NCI-H82 treated with DMSO at 0.1 percent for 48 hours (cell line): ENCODE measurements at regions not wholly inside any gene's neighbourhood (a gene's known extent, or its start where the extent isn't known, plus 50 kb on each side); places are given as distances from the start of the nearest gene placed in this dataset.

Experiments
- DNase-seq: peaks from one replicate; lab custom pipeline; 2025; ENCODE audit not compliant: unreplicated experiment; lab: John Stamatoyannopoulos, UW

GRCh38 chr2:128797533-128797932 lies 478.9 kb upstream of the HS6ST1 start:
- DNase-seq = no peak

- no peak for DNase-seq
Observed at GRCh38 chr2:128797937-128798336, 479.3 kb upstream of the HS6ST1 start.

GRCh38 chr2:128798502-128799283 lies 480.0 kb upstream of the HS6ST1 start:
- DNase-seq = no peak

DNA sequence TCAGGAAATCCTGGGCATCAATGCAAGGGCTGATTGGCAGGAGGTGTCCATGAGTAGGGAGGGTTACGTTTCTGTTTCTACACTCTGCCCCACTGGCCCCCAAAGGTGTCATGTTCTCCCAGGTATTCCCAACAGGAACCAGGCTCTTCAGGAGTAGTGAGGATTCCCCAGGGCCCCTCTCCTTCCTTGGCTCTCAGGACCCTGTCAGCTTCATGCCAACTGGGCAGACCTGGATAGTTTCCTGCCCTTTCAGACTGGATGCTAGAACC lies 480.6 kb upstream of the HS6ST1 start:
- no peak for DNase-seq

GRCh38 chr2:128799730-128800129 lies 481.1 kb upstream of the HS6ST1 start:
- DNase-seq = no peak

DNA sequence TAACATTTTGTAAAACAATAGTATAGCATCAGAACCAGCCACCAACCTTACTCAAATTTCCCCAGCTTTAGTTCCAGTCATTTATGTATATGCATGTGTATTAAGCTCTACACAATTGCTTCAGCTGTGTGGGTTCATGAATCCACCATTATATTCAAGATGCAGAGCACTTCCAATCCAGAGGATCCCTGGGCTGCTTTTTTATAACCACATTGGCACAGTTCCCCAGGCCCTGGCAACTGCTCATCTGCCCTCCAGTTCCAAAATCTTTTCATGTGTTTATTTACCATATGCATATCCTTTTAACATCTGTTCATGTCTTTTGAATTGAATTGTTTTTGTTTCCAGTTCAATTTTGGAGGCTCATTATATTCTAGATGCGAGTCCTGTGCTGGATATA lies 482.9 kb upstream of the HS6ST1 start:
- DNase-seq = no peak

GRCh38 chr2:128803222-128803621 lies 484.6 kb upstream of the HS6ST1 start:
- no peak for DNase-seq

- DNase-seq = no peak
Observed at GRCh38 chr2:128805237-128805636, 486.6 kb upstream of the HS6ST1 start.

- DNase-seq = no peak
Observed at GRCh38 chr2:128805918-128806317, 487.2 kb upstream of the HS6ST1 start.

GRCh38 chr2:128807317-128807716 lies 488.6 kb upstream of the HS6ST1 start:
- DNase-seq = no peak

- DNase-seq = no peak
Observed at GRCh38 chr2:128808462-128809258, 490.0 kb upstream of the HS6ST1 start.

GRCh38 chr2:128809259-128809636 lies 490.6 kb upstream of the HS6ST1 start:
- no peak for DNase-seq

DNA sequence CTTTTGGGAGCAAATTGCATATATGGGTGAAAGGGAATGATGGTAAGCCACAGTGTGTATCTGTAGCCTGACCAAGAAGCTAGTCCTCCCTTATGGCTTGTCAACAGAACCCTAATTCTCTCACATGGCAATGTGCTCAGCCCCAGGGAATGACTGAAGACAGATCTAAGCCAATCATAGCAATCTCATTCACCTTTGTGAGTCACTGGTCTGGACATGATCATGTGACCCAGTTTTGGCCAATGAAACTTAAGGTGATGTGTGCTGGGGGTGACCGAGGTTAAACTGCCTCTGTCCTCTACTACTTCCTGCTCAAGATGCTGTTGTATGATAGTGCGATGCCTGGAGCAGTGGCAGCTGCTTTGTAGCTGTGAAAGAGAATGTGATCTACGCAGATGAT lies 491.2 kb upstream of the HS6ST1 start:
- no peak for DNase-seq

DNA sequence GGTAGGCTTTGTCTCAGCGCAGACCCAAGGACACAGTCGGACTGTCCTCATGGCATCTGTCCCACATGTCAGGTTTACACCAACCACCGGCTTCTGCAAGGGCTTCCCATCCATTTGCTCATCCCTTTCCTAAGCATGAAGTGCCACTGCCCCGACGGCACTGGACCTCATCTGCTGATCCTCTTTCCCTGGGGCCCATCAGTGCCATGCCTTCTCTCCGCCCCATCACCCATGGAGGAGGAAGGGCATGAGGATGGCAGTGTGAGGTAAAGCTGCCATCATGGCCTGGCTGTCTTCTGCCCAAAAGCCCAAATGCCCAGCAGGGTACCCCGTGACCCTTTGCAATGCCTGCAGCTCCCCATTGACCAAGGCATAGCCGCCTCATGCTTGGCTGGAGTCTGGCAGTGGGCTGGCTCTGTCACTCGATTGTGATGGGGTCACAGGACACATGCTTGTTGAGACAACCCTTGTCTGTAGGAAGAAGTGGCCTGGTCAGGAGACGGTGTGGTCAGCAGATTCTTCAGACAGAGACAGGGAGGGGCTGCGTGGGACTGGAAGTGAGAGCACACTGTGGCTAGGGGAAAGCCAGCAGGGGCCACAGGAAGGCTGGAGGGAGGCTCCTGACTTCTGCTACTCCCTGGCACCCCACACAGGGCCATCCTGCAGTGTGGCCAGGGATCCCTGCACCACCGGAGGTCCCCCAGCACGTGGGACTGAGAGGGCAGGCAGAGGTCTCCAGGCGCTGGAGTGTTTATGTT lies 493.7 kb upstream of the HS6ST1 start:
- DNase-seq = no peak

DNA sequence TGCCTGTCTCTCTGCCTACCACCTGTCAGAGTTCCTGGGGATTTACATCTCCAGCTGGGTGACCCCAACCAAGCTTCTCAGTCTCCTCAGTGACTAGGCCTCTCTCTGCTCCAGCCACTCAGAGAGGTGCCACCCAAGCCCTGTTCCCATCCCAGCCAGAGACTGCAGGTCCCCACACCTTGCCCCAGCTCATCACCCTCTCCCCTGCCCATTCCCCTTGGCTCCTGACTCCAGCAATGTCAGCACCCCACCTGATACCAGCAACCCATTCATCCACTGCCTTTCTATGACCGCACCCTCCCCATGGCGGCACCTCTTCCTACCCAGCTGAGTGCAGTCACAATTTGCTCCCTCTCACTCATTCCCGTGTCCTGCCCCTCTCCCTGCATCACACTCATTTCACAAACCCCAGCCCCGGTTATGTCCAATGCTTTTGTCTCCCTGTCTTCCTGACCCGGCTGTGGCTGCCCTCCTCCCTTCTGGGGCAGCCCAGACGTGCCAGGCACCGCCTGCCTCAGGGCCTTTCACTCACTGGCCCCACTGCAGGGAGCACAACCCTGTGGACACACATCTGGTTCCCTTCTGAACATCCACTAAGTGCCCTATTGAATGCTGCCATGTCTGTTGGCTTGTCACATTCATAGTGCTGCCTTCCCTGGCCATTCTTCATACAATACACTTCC lies 494.8 kb upstream of the HS6ST1 start:
- DNase-seq = no peak

- no peak for DNase-seq
Observed at GRCh38 chr2:128815248-128815647, 496.6 kb upstream of the HS6ST1 start.

GRCh38 chr2:128817171-128817570 lies 498.5 kb upstream of the HS6ST1 start:
- no peak for DNase-seq

- no peak for DNase-seq
Observed at GRCh38 chr2:128817813-128818212, 499.1 kb upstream of the HS6ST1 start.

DNA sequence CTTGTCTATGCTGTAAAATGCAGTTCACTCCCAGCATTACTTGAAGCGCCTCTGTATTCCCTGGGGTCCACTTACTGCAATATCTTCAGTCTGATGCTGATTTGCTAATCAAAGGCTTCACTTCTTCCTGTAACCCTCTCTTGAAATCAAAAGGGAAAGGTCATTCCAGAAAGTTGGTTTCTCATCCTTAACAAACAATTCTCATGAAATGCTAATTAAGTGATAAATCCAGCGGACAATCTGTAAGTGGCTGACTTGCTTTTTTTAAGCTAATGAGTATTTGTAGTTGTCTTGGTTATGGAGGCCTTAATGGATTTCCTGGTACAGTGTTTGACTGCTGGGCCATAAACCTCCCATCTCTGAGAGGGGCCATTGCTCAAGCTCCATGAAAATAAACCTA lies 499.6 kb upstream of the HS6ST1 start:
- no peak for DNase-seq

DNA sequence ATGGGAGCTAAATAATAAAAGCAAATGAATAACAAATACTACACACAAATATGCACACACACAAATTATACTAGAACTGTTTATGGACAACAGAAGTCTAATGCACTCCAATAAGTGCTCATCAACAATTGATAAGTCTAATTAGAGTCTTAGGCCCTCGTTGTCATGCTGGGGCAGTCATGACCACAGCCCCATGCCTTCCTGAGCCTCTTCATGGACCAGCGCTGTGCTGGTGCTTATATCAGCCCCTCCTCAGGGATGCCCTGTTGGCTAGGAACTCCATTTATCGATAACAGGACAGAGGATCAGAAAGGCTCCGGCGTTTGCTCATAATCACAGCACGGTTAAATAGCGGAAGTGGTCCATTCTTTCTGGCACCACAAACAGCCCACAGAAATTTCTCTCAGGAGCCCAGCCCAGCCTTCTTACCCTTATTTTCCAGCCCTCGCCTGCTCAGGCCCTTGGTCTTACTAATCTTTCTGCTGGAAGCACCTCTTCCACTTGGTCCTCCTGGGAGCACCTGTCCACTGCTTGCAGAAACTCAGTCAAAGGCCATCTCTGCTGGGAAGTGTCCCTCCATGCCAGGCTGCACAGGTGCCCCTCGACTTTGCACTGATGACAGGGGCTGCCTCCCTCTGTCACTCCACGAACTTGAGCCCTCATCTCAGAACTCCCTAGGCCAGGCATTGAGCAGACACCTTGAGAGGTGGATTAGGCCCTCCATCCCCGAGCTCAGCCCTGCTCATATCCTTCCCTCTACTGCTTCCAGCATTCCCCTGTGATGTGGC lies 500.2 kb upstream of the HS6ST1 start:
- no peak for DNase-seq

GRCh38 chr2:128820452-128820851 lies 501.8 kb upstream of the HS6ST1 start:
- no peak for DNase-seq
